ENCODE measurements at regions not wholly inside any gene's neighbourhood (a gene's known extent, or its start where the extent isn't known, plus 50 kb on each side); places are given as distances from the start of the nearest gene placed in this dataset.
"Not testable (repeated sequence)": the region's sequence is repeated elsewhere in the genome, so short reads cannot be mapped to it uniquely, and the experiment has no call there.

GRCh38 chr4:101421386-101421785, 74.1 kb upstream of the PPP3CA start:
- no peak for DNase-seq (ENCODE audit: low read depth in 4 of 4, low spot score in 2 of 4)

- DNase-seq (ENCODE audit: low read depth in 4 of 4, low spot score in 2 of 4), result no peak
Measured at GRCh38 chr4:101420661-101421060, 73.3 kb upstream of the PPP3CA start.

- no peak for DNase-seq (ENCODE audit: low read depth in 4 of 4, low spot score in 2 of 4)
Measured at GRCh38 chr4:101419336-101420135, 72.2 kb upstream of the PPP3CA start.

- no peak for DNase-seq (ENCODE audit: low read depth in 4 of 4, low spot score in 2 of 4)
Measured at GRCh38 chr4:101418466-101418865, 71.1 kb upstream of the PPP3CA start.

GRCh38 chr4:101418055-101418454, 70.7 kb upstream of the PPP3CA start:
- no peak for DNase-seq (ENCODE audit: low read depth in 4 of 4, low spot score in 2 of 4)

- DNase-seq (ENCODE audit: low read depth in 4 of 4, low spot score in 2 of 4), result no peak
Measured at GRCh38 chr4:101417046-101417445, 69.7 kb upstream of the PPP3CA start.

- DNase-seq (ENCODE audit: low read depth in 4 of 4, low spot score in 2 of 4), result no peak
Measured at GRCh38 chr4:101415962-101416361, 68.6 kb upstream of the PPP3CA start.

GRCh38 chr4:101414496-101414895, 67.2 kb upstream of the PPP3CA start:
- no peak for DNase-seq (ENCODE audit: low read depth in 4 of 4, low spot score in 2 of 4)

- DNase-seq (ENCODE audit: low read depth in 4 of 4, low spot score in 2 of 4), result no peak
Measured at GRCh38 chr4:101411926-101412325, 64.6 kb upstream of the PPP3CA start.

- DNase-seq (ENCODE audit: low read depth in 4 of 4, low spot score in 2 of 4), result not testable (repeated sequence)
Measured at GRCh38 chr4:101411281-101411910, 64.1 kb upstream of the PPP3CA start.

GRCh38 chr4:101400096-101400495, 52.8 kb upstream of the PPP3CA start:
- DNase-seq (ENCODE audit: low read depth in 4 of 4, low spot score in 2 of 4), result no peak

GRCh38 chr4:101398807-101399206, 51.5 kb upstream of the PPP3CA start:
- DNase-seq (ENCODE audit: low read depth in 4 of 4, low spot score in 2 of 4), result no peak
